Spleen (tissue), 11 donors: ENCODE measurements at regions not wholly inside any gene's neighbourhood (a gene's known extent, or its start where the extent isn't known, plus 50 kb on each side); places are given as distances from the start of the nearest gene placed in this dataset.

ENCODE experiments used
- DNase-seq: peaks from one replicate; pipeline ENCODE4 v3.0.0-alpha.2; 2020
- H3K27ac ChIP-seq, 8 donors: fragments of 200-600 bp; sonication (generic) in 7 of 8; 1 replicate in 4 of 8; 2 replicates in 4 of 8; pipeline versions ENCODE4 v1.5.0 to v1.8.0; 2016 to 2021; ENCODE audit warnings: inconsistent platforms in 4 of 8, mild to moderate bottlenecking in 4 of 8, moderate library complexity in 1 of 8
- H3K27me3 ChIP-seq, 7 donors: fragments of 200-600 bp; sonication (generic) in 6 of 7; replicated peaks in 1 of 7; 1 replicate in 4 of 7; 2 replicates in 3 of 7; pipeline versions ENCODE4 v1.5.0 to v1.8.0; 2016 to 2021; ENCODE audit warnings: inconsistent platforms in 3 of 7, mild to moderate bottlenecking in 1 of 7
- H3K36me3 ChIP-seq, 6 donors: fragments of 200-600 bp; sonication (generic) in 5 of 6; 1 replicate in 4 of 6; 2 replicates in 2 of 6; pipeline versions ENCODE4 v1.5.0 to v1.8.0; 2016 to 2021; ENCODE audit warnings: inconsistent platforms in 2 of 6
- H3K4me1 ChIP-seq, 6 donors: fragments of 200-600 bp; sonication (generic) in 5 of 6; 1 replicate in 3 of 6; 2 replicates in 3 of 6; pipeline versions ENCODE4 v1.5.0 to v1.8.0; 2016 to 2021; ENCODE audit warnings: inconsistent platforms in 3 of 6
- H3K4me3 ChIP-seq, 8 donors: fragments of 200-600 bp; sonication (generic) in 7 of 8; 1 replicate in 4 of 8; 2 replicates in 4 of 8; pipeline versions ENCODE4 v1.5.0 to v1.8.0; 2016 to 2021; ENCODE audit warnings: inconsistent platforms in 4 of 8, mild to moderate bottlenecking in 4 of 8, moderate library complexity in 2 of 8
- H3K9me3 ChIP-seq, 8 donors: fragments of 200-600 bp; sonication (generic) in 7 of 8; 1 replicate in 4 of 8; 2 replicates in 4 of 8; pipeline versions ENCODE4 v1.5.0 to v1.8.0; 2016 to 2021; ENCODE audit warnings: inconsistent platforms in 4 of 8
- POLR2A ChIP-seq, 3 donors: fragments of 450-650 bp; IDR thresholded peaks; one replicate each; pipeline ENCODE4 v1.5.1; 2017; ENCODE audit warnings: antibody characterized with exemption in 3 of 3, mild to moderate bottlenecking in 1 of 3
- POLR2AphosphoS5 ChIP-seq, 3 donors: sonication (generic); formaldehyde crosslinking; IDR thresholded peaks; one replicate each; pipeline ENCODE4 v1.5.1; 2017; ENCODE audit warnings: antibody characterized with exemption in 3 of 3
- WGBS, 5 donors: extraction: QIAGEN DNeasy Blood & Tissue Kit in 3 of 5; methylation state at CpG; one replicate each; pipeline versions ENCODE4 v1.1.5 to v1.1.7; 2013 to 2018; 5-methylcytosine and 5-hydroxymethylcytosine counted together
- intact Hi-C: fragments of 100-400 bp; cut with DNase I; formaldehyde crosslinking; loops from one replicate; pipeline ENCODE4 v1.15.0; 2023; ENCODE audit warnings: low total_unique reads
- TF ChIP-seq, protein P1 (sequence below), 11 experiments: fragments of 200-600 bp in 7 of 11; fragments of 450-650 bp in 4 of 11; sonication (generic) in 4 of 11; IDR thresholded peaks in 8 of 11; conservative IDR thresholded peaks in 3 of 11; 1 replicate in 7 of 11; 2 replicates in 4 of 11; pipeline versions ENCODE4 v1.4.0 to v1.8.0; 2016 to 2021; ENCODE audit warnings: antibody characterized with exemption in 11 of 11, inconsistent platforms in 4 of 11, mild to moderate bottlenecking in 1 of 11
- donor health status: healthy with polysubstance abuse.
- donor health status: DM: no; HTN: no; CAD: no; lungs with moderate emphysema.
- donor health status: DM: no; HTN: no; CAD: no.
- donor health status: Bipolar disorder and iron deficiency.
- donor health status: healthy.
- donor health status: DM: no; HTN: no; CAD: no.
- donor health status: DM: yes; HTN: yes; CAD: no.

DNA sequence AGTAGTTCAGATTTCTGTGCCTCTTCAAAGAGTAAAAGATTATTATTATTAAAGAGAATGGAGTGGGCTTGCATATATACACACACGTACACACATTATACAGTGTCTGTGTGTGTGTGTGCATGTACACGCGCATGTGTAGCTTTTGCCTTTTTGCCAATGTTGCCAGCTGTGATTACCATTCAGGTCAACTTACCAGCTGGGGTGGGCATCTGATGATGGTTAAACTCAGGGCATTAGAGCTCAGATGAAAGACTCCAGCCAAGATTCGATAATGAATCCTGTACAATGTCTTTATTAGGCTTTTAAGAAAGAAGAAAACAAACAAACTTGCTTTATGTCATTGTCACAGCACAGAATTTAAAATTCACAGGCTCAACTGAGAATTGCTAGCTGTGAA lies 296.5 kb upstream of the DMAC1 start:
- 89 to 99% (median 94%) methylated on average over 4 of the region's 4 CpGs for WGBS, 5 donors
- H3K27me3 ChIP-seq: no peaks in the 10 kb centered on the region
- H3K4me1 ChIP-seq: no peaks in the 10 kb centered on the region
- H3K9me3 ChIP-seq: peaks cover 0 to 5% (median 0%) of the 10 kb centered on the region in 8 donors
- H3K36me3 ChIP-seq: no peaks in the 10 kb centered on the region
- DNase-seq: no peak
- no peak overlapping the region for H3K4me3 ChIP-seq
- H3K27ac ChIP-seq: no peak overlapping the region
- intact Hi-C loops: no loop called here
- TF ChIP-seq, protein P1, sequence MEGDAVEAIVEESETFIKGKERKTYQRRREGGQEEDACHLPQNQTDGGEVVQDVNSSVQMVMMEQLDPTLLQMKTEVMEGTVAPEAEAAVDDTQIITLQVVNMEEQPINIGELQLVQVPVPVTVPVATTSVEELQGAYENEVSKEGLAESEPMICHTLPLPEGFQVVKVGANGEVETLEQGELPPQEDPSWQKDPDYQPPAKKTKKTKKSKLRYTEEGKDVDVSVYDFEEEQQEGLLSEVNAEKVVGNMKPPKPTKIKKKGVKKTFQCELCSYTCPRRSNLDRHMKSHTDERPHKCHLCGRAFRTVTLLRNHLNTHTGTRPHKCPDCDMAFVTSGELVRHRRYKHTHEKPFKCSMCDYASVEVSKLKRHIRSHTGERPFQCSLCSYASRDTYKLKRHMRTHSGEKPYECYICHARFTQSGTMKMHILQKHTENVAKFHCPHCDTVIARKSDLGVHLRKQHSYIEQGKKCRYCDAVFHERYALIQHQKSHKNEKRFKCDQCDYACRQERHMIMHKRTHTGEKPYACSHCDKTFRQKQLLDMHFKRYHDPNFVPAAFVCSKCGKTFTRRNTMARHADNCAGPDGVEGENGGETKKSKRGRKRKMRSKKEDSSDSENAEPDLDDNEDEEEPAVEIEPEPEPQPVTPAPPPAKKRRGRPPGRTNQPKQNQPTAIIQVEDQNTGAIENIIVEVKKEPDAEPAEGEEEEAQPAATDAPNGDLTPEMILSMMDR (IDR thresholded peaks at IDR 0.05 in 8 of 11, conservative IDR thresholded peaks at IDR 0.05 in 3 of 11): no peak
- TF ChIP-seq POLR2A (IDR thresholded peaks at IDR 0.05) (no peak), POLR2AphosphoS5 (IDR thresholded peaks at IDR 0.05) (no peak)

DNA sequence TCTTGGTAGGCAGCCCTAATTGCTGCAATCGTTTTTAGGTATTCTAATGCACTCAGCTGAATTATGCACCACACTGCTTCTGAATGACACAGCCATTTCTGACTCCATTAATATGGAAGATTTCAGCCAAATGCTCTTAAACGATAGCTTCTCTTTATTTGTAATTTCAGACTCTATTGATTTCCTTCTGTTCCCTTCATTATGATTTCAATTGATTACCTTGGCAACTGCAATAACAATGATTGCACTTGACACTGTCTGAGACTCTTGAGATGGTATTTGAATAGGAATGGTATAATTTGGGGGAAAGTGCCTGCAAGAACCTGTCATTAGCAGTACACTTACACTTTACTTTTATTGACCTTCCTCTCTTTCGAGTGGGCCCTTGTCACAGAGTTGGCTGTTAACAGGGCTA lies 296.1 kb upstream of the DMAC1 start:
- WGBS, 5 donors: 74 to 90% (median 78%) methylated on average over 3 of the region's 3 CpGs
- no peak overlapping the region for H3K27ac ChIP-seq

DNA sequence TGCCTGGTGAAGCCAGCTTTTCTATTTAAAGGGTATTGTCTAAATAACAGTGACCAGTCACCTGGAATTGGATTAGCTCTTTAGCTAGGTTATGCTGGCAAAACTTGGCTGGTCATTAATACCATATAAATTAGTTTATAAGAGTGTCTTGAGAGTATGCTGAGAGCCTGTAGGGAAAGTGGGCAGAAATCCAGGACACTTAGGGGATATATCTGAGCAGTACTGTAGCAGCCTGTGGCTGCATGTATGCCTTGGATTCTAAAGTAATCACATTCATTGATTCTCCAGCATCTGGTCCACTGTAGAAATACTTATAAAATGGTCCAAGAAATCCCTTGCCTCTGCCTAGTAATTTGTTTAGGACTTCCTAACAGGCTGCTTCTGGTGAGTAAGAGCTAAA lies 288.9 kb upstream of the DMAC1 start:
- no peak for DNase-seq
- TF ChIP-seq POLR2A (IDR thresholded peaks at IDR 0.05): no peak
- no peak for TF ChIP-seq POLR2AphosphoS5 (IDR thresholded peaks at IDR 0.05)
- TF ChIP-seq, protein P1 (IDR thresholded peaks at IDR 0.05 in 8 of 11, conservative IDR thresholded peaks at IDR 0.05 in 3 of 11): no peak
- Histone ChIP-seq H3K27me3 (no peaks in the 10 kb centered on the region), H3K4me1 (no peaks in the 10 kb centered on the region), H3K27ac (no peak overlapping the region), H3K9me3 (no peaks in the 10 kb centered on the region), H3K4me3 (no peak overlapping the region), H3K36me3 (no peaks in the 10 kb centered on the region)
- intact Hi-C loops: no loop called here

More for the DNA sequence above, 296.1 kb upstream of the DMAC1 start:
- H3K9me3 ChIP-seq: peaks cover 0 to 5% (median 0%) of the 10 kb centered on the region in 8 donors
- H3K36me3 ChIP-seq: no peaks in the 10 kb centered on the region
- intact Hi-C loops: no loop called here
- H3K4me3 ChIP-seq: no peak overlapping the region
- TF ChIP-seq, protein P1 (IDR thresholded peaks at IDR 0.05 in 8 of 11, conservative IDR thresholded peaks at IDR 0.05 in 3 of 11): no peak
- TF ChIP-seq POLR2A (IDR thresholded peaks at IDR 0.05) (no peak), POLR2AphosphoS5 (IDR thresholded peaks at IDR 0.05) (no peak)
- H3K4me1 ChIP-seq: no peaks in the 10 kb centered on the region
- no peak for DNase-seq
- H3K27me3 ChIP-seq: no peaks in the 10 kb centered on the region

DNA sequence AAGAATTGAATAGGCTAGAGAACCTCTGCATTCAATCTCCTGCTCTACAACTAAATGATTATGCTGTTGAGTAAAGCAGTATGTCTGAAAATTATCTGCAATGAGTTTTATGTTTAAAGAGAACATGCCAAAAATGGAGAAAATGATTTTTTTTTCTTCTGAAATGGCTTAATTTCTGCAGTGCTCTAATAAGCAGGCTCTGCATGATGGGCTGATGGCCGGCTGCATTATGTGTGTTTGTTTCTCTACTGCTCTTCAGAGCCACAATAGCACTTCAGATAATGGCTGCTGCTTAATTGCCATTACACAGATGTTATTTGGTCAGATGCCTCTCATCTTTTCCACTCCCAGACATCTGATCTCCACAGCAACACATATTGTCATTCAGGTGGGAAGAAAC lies 286.4 kb upstream of the DMAC1 start:
- Histone ChIP-seq H3K27me3 (no peaks in the 10 kb centered on the region), H3K4me3 (no peak overlapping the region), H3K9me3 (no peaks in the 10 kb centered on the region), H3K4me1 (no peaks in the 10 kb centered on the region), H3K36me3 (no peaks in the 10 kb centered on the region), H3K27ac (no peak overlapping the region)
- TF ChIP-seq, protein P1 (IDR thresholded peaks at IDR 0.05 in 8 of 11, conservative IDR thresholded peaks at IDR 0.05 in 3 of 11): no peak
- TF ChIP-seq POLR2AphosphoS5 (IDR thresholded peaks at IDR 0.05) (no peak), POLR2A (IDR thresholded peaks at IDR 0.05) (no peak)
- DNase-seq: no peak
- WGBS, 5 donors: 73 to 91% (median 89%) methylated on average over 1 of the region's 1 CpG
- intact Hi-C loops: no loop called here
